Bronchial epithelial cell (primary cell): ENCODE measurements at regions not wholly inside any gene's neighbourhood (a gene's known extent, or its start where the extent isn't known, plus 50 kb on each side); places are given as distances from the start of the nearest gene placed in this dataset.
A peak's percentile ranks its signal among the peaks of the same experiment; 100 is the strongest.

Experiments used
- DNase-seq: peaks from one replicate; pipeline ENCODE4 v3.0.0-alpha.2; 2010; ENCODE audit warnings: low read depth
- FAIRE-seq: peaks from 2 replicates; lab custom pipeline; 2011; peaks lifted over from hg19 to GRCh38; lab: Jason Lieb, UNC
- H3K27me3 ChIP-seq: 2 replicates; pipeline ENCODE4 v1.5.1; 2011; ENCODE audit warnings: low read length; ENCODE audit not compliant: control insufficient read depth, insufficient read depth
- H3K36me3 ChIP-seq: 2 replicates; pipeline ENCODE4 v1.5.1; 2011; ENCODE audit warnings: low read length; ENCODE audit not compliant: control insufficient read depth, insufficient read depth
- H3K4me3 ChIP-seq: 2 replicates; pipeline ENCODE4 v1.5.1; 2011; ENCODE audit warnings: mild to moderate bottlenecking, low read depth, low read length, control low read depth
- CTCF ChIP-seq: IDR thresholded peaks from 2 replicates; pipeline ENCODE4 v1.5.1; 2011; ENCODE audit warnings: mild to moderate bottlenecking, moderate library complexity, low read length, control low read depth, inconsistent platforms; ENCODE audit not compliant: insufficient read depth, severe bottlenecking

- Histone ChIP-seq H3K36me3 (no peaks in the 10 kb centered on the region), H3K4me3 (no peak overlapping the region), H3K27me3 (no peaks in the 10 kb centered on the region)
- no peak for TF ChIP-seq CTCF
- no peak for FAIRE-seq
- DNase-seq = no peak
These were observed 307.3 kb upstream of the CNTNAP5 start for GRCh38 chr2:123717636-123718334.

GRCh38 chr2:123720760-123721159 is 304.3 kb upstream of the CNTNAP5 start:
- DNase-seq (peak; percentile 70), FAIRE-seq (no peak)
- H3K36me3 ChIP-seq = no peaks in the 10 kb centered on the region
- no peak for TF ChIP-seq CTCF
- no peaks in the 10 kb centered on the region for H3K27me3 ChIP-seq
- no peak overlapping the region for H3K4me3 ChIP-seq

GRCh38 chr2:123723706-123724105 is 301.4 kb upstream of the CNTNAP5 start:
- FAIRE-seq (no peak), DNase-seq (no peak)
- TF ChIP-seq CTCF = no peak
- H3K36me3 ChIP-seq = no peaks in the 10 kb centered on the region
- no peak overlapping the region for H3K4me3 ChIP-seq
- no peaks in the 10 kb centered on the region for H3K27me3 ChIP-seq

GRCh38 chr2:123732563-123732962 is 292.5 kb upstream of the CNTNAP5 start:
- Histone ChIP-seq H3K4me3 (no peak overlapping the region), H3K36me3 (no peaks in the 10 kb centered on the region), H3K27me3 (no peaks in the 10 kb centered on the region)
- DNase-seq (peak; percentile 75), FAIRE-seq (no peak)
- TF ChIP-seq CTCF = no peak

GRCh38 chr2:123737371-123737770 is 287.7 kb upstream of the CNTNAP5 start:
- DNase-seq (no peak), FAIRE-seq (no peak)
- Histone ChIP-seq H3K36me3 (no peaks in the 10 kb centered on the region), H3K27me3 (no peaks in the 10 kb centered on the region), H3K4me3 (no peak overlapping the region)
- no peak for TF ChIP-seq CTCF

- no peak for TF ChIP-seq CTCF
- FAIRE-seq = no peak
- H3K4me3 ChIP-seq = no peak overlapping the region
- no peaks in the 10 kb centered on the region for H3K36me3 ChIP-seq
- DNase-seq = peak; percentile 89
- H3K27me3 ChIP-seq = no peaks in the 10 kb centered on the region
These were observed 286.4 kb upstream of the CNTNAP5 start for GRCh38 chr2:123738643-123739042.
